Endothelial cell of umbilical vein (primary cell): ENCODE measurements at regions not wholly inside any gene's neighbourhood (a gene's known extent, or its start where the extent isn't known, plus 50 kb on each side); places are given as distances from the start of the nearest gene placed in this dataset.

Experiments
- BruUV-seq: library from RNA; stranded (reverse); fragments of 400-500 nt; replicated peaks from 2 replicates; lab custom pipeline; 2021; lab: Mats Ljungman, UMichigan
- CTCF ChIA-PET: fragments of 300-600, 350-600 bp; sonication (Branson Sonifier 250); formaldehyde crosslinking; loops from one replicate; lab custom pipeline; 2021; ENCODE audit warnings: antibody characterized with exemption, inconsistent platforms; lab: Charles Lee
- POLR2A ChIA-PET: fragments of 300-600, 350-600 bp; sonication (Branson Sonifier 250); formaldehyde crosslinking; loops from one replicate; lab custom pipeline; 2021; ENCODE audit warnings: antibody characterized with exemption, inconsistent platforms; lab: Charles Lee
- DNase-seq: peaks from one replicate; pipeline ENCODE4 v3.0.0-alpha.2; 2011; ENCODE audit warnings: low read depth, low spot score
- FAIRE-seq: peaks from 2 replicates; lab custom pipeline; 2011; peaks lifted over from hg19 to GRCh38; lab: Jason Lieb, UNC
- H2AFZ ChIP-seq: 2 replicates; pipeline ENCODE4 v1.6.0; 2012; ENCODE audit warnings: low read depth, low read length, control low read depth, inconsistent platforms
- H3K27ac ChIP-seq: 2 replicates; pipeline ENCODE4 v1.5.1; 2011; ENCODE audit warnings: low read depth, mild to moderate bottlenecking, control low read depth, low read length, moderate library complexity; ENCODE audit not compliant: insufficient read depth
- H3K27me3 ChIP-seq, 2 experiments: 2 replicates each; pipeline versions ENCODE4 v1.6.0 to v1.6.1; 2011; ENCODE audit warnings: low read length in 2 of 2, mixed read lengths in 1 of 2; ENCODE audit not compliant: control insufficient read depth in 2 of 2, insufficient read depth in 2 of 2
- H3K36me3 ChIP-seq, 2 experiments: 2 replicates in 1 of 2; 3 replicates in 1 of 2; pipeline ENCODE4 v1.5.1; 2011; ENCODE audit warnings: low read length in 2 of 2, mild to moderate bottlenecking in 1 of 2, moderate library complexity in 1 of 2; ENCODE audit not compliant: control insufficient read depth in 2 of 2, insufficient read depth in 2 of 2; ENCODE audit errors: extremely low read depth in 1 of 2
- H3K4me1 ChIP-seq: 3 replicates; pipeline ENCODE4 v1.5.1; 2011; ENCODE audit warnings: mild to moderate bottlenecking, low read length; ENCODE audit not compliant: control insufficient read depth, insufficient read depth; ENCODE audit errors: extremely low read depth
- H3K4me2 ChIP-seq: 2 replicates; pipeline ENCODE4 v1.6.1; 2011; ENCODE audit warnings: low read length, control low read depth, mixed read lengths; ENCODE audit not compliant: insufficient read depth
- H3K4me3 ChIP-seq, 3 experiments: fragments of 200-600 bp in 1 of 3; sonication (generic), shearing (Covaris generic) in 1 of 3; replicated peaks in 1 of 3; 2 replicates each; pipeline ENCODE4 v1.5.1; 2011 to 2016; ENCODE audit warnings: control low read depth in 3 of 3, low read length in 3 of 3, mild to moderate bottlenecking in 2 of 3, inconsistent platforms in 1 of 3, low read depth in 1 of 3, moderate library complexity in 1 of 3; ENCODE audit not compliant: insufficient read depth in 1 of 3
- H3K79me2 ChIP-seq: 2 replicates; pipeline ENCODE4 v1.6.0; 2012; ENCODE audit warnings: low read length, inconsistent platforms; ENCODE audit not compliant: control insufficient read depth, insufficient read depth
- H3K9ac ChIP-seq: replicated peaks from 2 replicates; pipeline ENCODE3; 2011; ENCODE audit warnings: low read length, control low read depth; ENCODE audit not compliant: insufficient read depth; ENCODE audit errors: extremely low read depth
- H3K9me1 ChIP-seq: replicated peaks from 3 replicates; pipeline ENCODE4 v1.6.0; 2011; ENCODE audit warnings: mild to moderate bottlenecking, low read length; ENCODE audit not compliant: control insufficient read depth, insufficient read depth; ENCODE audit errors: extremely low read depth
- H3K9me3 ChIP-seq: replicated peaks from 2 replicates; pipeline ENCODE4 v1.5.1; 2012; ENCODE audit warnings: low read length, inconsistent platforms; ENCODE audit not compliant: control insufficient read depth, insufficient read depth
- H4K20me1 ChIP-seq: replicated peaks from 2 replicates; pipeline ENCODE3; 2011; ENCODE audit warnings: mild to moderate bottlenecking, low read length; ENCODE audit not compliant: control insufficient read depth, insufficient read depth; ENCODE audit errors: extremely low read depth
- EZH2 ChIP-seq: IDR thresholded peaks from 2 replicates; pipeline ENCODE4 v1.6.1; 2012; ENCODE audit warnings: borderline replicate concordance, low read depth, mild to moderate bottlenecking, moderate library complexity, low read length, inconsistent platforms; ENCODE audit not compliant: severe bottlenecking
- FOS ChIP-seq: IDR thresholded peaks from 2 replicates; pipeline ENCODE4 v1.6.1; 2011; ENCODE audit warnings: mild to moderate bottlenecking, low read length, moderate library complexity, borderline replicate concordance; ENCODE audit not compliant: insufficient read depth
- GATA2 ChIP-seq: IDR thresholded peaks from 2 replicates; pipeline ENCODE4 v1.7.0; 2011; ENCODE audit warnings: low read depth, mild to moderate bottlenecking, moderate library complexity, mixed read lengths, low read length; ENCODE audit not compliant: insufficient read length, insufficient read depth
- JUN ChIP-seq: IDR thresholded peaks from 2 replicates; pipeline ENCODE4 v1.6.1; 2011; ENCODE audit warnings: borderline replicate concordance, low read depth; ENCODE audit not compliant: insufficient read length, insufficient read depth
- MYC ChIP-seq: IDR thresholded peaks from one replicate; pipeline ENCODE4 v1.6.1; 2011; ENCODE audit warnings: mild to moderate bottlenecking, low read depth, low read length
- POLR2A ChIP-seq: IDR thresholded peaks from 2 replicates; pipeline ENCODE4 v1.6.1; 2012; ENCODE audit warnings: low read depth, mild to moderate bottlenecking, control low read depth, low read length
- POLR2AphosphoS5 ChIP-seq: IDR thresholded peaks from 2 replicates; pipeline ENCODE4 v1.6.1; 2012; ENCODE audit warnings: low read depth, mild to moderate bottlenecking, control low read depth, low read length, moderate library complexity; ENCODE audit not compliant: insufficient read depth
- dilution Hi-C: fragments of 300-500 bp; cut with MboI; formaldehyde crosslinking; loops from one replicate; pipeline ENCODE4 v1.15.0; 2019; ENCODE audit warnings: low sequenced_read_pairs; ENCODE audit not compliant: extremely low pct_ligation_motif_present
- intact Hi-C: fragments of 100-400 bp; cut with micrococcal nuclease; formaldehyde crosslinking; loops from one replicate; pipeline ENCODE4 v1.10.0; 2022
- TF ChIP-seq, protein P1 (sequence below): IDR thresholded peaks from 2 replicates; pipeline ENCODE4 v1.6.1; 2011; ENCODE audit not compliant: insufficient read depth, insufficient read length
- TF ChIP-seq, protein P2 (sequence below), 2 donors: IDR thresholded peaks; 1 replicate in 1 of 2; 2 replicates in 1 of 2; pipeline ENCODE4 v1.5.1; 2011; ENCODE audit warnings: low read length in 2 of 2, mild to moderate bottlenecking in 2 of 2, moderate library complexity in 2 of 2, control low read depth in 1 of 2, inconsistent platforms in 1 of 2, low read depth in 1 of 2; ENCODE audit not compliant: insufficient read depth in 1 of 2; ENCODE audit errors: extremely low read depth in 1 of 2

DNA sequence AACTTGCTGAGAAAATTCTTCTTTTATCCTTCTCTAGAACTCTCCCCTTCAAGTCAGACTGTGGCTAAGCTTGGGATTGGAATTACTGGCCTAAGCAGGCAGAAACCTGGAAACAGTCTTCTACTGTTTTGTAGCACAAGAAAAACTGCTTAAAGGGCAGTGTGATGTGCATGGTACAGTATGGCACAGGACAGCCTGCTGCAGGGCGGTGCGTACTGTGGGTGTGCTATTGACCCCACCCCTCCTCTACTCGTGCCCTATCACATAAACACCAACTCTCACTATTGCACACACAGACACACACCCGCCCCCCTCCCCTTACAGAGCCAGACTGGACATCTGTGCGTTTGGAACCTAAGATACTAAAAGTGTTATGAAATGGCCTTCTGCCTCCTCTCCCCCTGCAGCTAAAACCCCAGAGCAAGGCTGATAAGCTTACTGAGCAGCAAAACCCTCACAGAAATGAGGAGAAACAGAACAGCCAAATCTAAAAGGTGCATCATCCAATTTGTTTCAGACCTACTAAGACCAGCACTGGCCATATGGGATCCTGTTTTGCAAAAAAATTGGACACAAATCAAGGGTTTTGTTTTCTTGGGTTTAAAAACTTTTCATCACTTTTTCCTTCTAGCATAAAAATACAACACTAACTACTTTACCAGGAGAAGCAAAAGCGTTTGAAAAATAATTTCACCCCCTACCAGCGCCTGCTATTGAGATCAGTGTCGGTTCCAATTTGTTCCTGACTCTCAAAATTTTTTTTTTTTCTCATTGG is 355.8 kb upstream of the LYPLAL1 start:
- no peak overlapping the region for H3K4me2 ChIP-seq
- intact Hi-C loops: loop anchor here (10.0 kb wide), 1 partner anchor 483 kb away; no protein-coding TSS in a partner anchor
- H2AFZ ChIP-seq: no peak overlapping the region
- dilution Hi-C loops: no loop called here
- no peaks in the 10 kb centered on the region for H3K9me1 ChIP-seq
- no peak for DNase-seq
- H3K4me1 ChIP-seq: no peaks in the 10 kb centered on the region
- H3K9ac ChIP-seq: no peak overlapping the region
- TF ChIP-seq EZH2: no peak
- no peak for TF ChIP-seq POLR2AphosphoS5
- TF ChIP-seq FOS: no peak
- TF ChIP-seq MYC: no peak
- TF ChIP-seq, protein P1, sequence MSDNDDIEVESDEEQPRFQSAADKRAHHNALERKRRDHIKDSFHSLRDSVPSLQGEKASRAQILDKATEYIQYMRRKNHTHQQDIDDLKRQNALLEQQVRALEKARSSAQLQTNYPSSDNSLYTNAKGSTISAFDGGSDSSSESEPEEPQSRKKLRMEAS: no peak
- TF ChIP-seq POLR2A: no peak
- TF ChIP-seq, protein P2, sequence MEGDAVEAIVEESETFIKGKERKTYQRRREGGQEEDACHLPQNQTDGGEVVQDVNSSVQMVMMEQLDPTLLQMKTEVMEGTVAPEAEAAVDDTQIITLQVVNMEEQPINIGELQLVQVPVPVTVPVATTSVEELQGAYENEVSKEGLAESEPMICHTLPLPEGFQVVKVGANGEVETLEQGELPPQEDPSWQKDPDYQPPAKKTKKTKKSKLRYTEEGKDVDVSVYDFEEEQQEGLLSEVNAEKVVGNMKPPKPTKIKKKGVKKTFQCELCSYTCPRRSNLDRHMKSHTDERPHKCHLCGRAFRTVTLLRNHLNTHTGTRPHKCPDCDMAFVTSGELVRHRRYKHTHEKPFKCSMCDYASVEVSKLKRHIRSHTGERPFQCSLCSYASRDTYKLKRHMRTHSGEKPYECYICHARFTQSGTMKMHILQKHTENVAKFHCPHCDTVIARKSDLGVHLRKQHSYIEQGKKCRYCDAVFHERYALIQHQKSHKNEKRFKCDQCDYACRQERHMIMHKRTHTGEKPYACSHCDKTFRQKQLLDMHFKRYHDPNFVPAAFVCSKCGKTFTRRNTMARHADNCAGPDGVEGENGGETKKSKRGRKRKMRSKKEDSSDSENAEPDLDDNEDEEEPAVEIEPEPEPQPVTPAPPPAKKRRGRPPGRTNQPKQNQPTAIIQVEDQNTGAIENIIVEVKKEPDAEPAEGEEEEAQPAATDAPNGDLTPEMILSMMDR (IDR thresholded peaks at IDR 0.05; ENCODE audit: extremely low read depth in 1 of 2, insufficient read depth in 1 of 2, low read depth in 1 of 2, low read length in 2 of 2): no peak
- no peak for TF ChIP-seq GATA2
- TF ChIP-seq JUN: no peak
- ChIA-PET CTCF (interaction anchor here (1.3 to 1.7 kb wide), 2 partner anchors 9 to 16 kb away, joined by 3 to 4 read pairs; no protein-coding TSS in a partner anchor), POLR2A (no interaction called here)
- no peaks in the 10 kb centered on the region for H3K27me3 ChIP-seq
- BruUV-seq: no TSS peak
- no peak overlapping the region for H3K27ac ChIP-seq
- H4K20me1 ChIP-seq: no peaks in the 10 kb centered on the region
- H3K9me3 ChIP-seq: no peaks in the 10 kb centered on the region
- no peaks in the 10 kb centered on the region for H3K79me2 ChIP-seq
- FAIRE-seq: no peak
- no peaks in the 10 kb centered on the region for H3K36me3 ChIP-seq
- no peak overlapping the region for H3K4me3 ChIP-seq
